NCI-H2227 (cell line): ENCODE measurements at regions not wholly inside any gene's neighbourhood (a gene's known extent, or its start where the extent isn't known, plus 50 kb on each side); places are given as distances from the start of the nearest gene placed in this dataset.

Source experiments
- DNase-seq: peaks from one replicate; lab custom pipeline; 2025; ENCODE audit not compliant: unreplicated experiment; lab: John Stamatoyannopoulos, UW

- no peak for DNase-seq
Measured at GRCh38 chr20:58069796-58070663, 158.4 kb downstream of the ANKRD60 start.

- DNase-seq = no peak
Measured at GRCh38 chr20:58069207-58069606, 159.2 kb downstream of the ANKRD60 start.

GRCh38 chr20:58065508-58066361, 162.7 kb downstream of the ANKRD60 start:
- no peak for DNase-seq

GRCh38 chr20:58064411-58065010, 163.9 kb downstream of the ANKRD60 start:
- DNase-seq = no peak

- no peak for DNase-seq
Measured at GRCh38 chr20:58059260-58059544, 169.3 kb downstream of the ANKRD60 start.

GRCh38 chr20:58058421-58059259, 169.8 kb downstream of the ANKRD60 start:
- DNase-seq = no peak

- DNase-seq = no peak
Measured at GRCh38 chr20:58056921-58057686, 171.3 kb downstream of the ANKRD60 start.

- DNase-seq = no peak
Measured at GRCh38 chr20:58056021-58056591, 172.3 kb downstream of the ANKRD60 start.

GRCh38 chr20:58054780-58055373, 173.6 kb downstream of the ANKRD60 start:
- DNase-seq = no peak

- DNase-seq = no peak
Measured at GRCh38 chr20:58054082-58054779, 174.2 kb downstream of the ANKRD60 start.

GRCh38 chr20:58053391-58054055, 174.9 kb downstream of the ANKRD60 start:
- no peak for DNase-seq

GRCh38 chr20:58051367-58051766, 177.1 kb downstream of the ANKRD60 start:
- DNase-seq = no peak

GRCh38 chr20:58048096-58048702, 180.3 kb downstream of the ANKRD60 start:
- no peak for DNase-seq

- DNase-seq = no peak
Measured at GRCh38 chr20:58046311-58046710, 182.1 kb downstream of the ANKRD60 start.

GRCh38 chr20:58045579-58045978, 182.9 kb downstream of the ANKRD60 start:
- no peak for DNase-seq

GRCh38 chr20:58044931-58045555, 183.4 kb downstream of the ANKRD60 start:
- DNase-seq = no peak

GRCh38 chr20:58044286-58044685, 184.2 kb downstream of the ANKRD60 start:
- no peak for DNase-seq
